ENCODE measurements at regions not wholly inside any gene's neighbourhood (a gene's known extent, or its start where the extent isn't known, plus 50 kb on each side); places are given as distances from the start of the nearest gene placed in this dataset.

- Histone ChIP-seq H3K9me3 (no peaks in the 10 kb centered on the region), H4K20me1 (no peaks in the 10 kb centered on the region), H3K27ac (no peak overlapping the region), H3K4me1 (no peaks in the 10 kb centered on the region), H3K4me3 (no peak overlapping the region), H3K27me3 (peaks cover 65% of the 10 kb centered on the region), H3K36me3 (no peaks in the 10 kb centered on the region), H3K9ac (no peak overlapping the region), H3K4me2 (no peak overlapping the region)
- TF ChIP-seq Cebpa-rat (IDR thresholded peaks at IDR 0.05) = no peak
Observed at GRCh38 chrX:10707773-10708172, 87.4 kb upstream of the MID1 start.

GRCh38 chrX:10709276-10709675 is 88.9 kb upstream of the MID1 start:
- Histone ChIP-seq H3K4me2 (no peak overlapping the region), H3K9me3 (0 out of 2 replicates have a peak, but pooled peaks cover 3% of the 10 kb centered on the region), H3K9ac (no peak overlapping the region), H3K4me1 (no peaks in the 10 kb centered on the region), H4K20me1 (no peaks in the 10 kb centered on the region), H3K36me3 (no peaks in the 10 kb centered on the region), H3K27ac (no peak overlapping the region), H3K4me3 (no peak overlapping the region), H3K27me3 (peaks cover 73% of the 10 kb centered on the region)
- no peak for TF ChIP-seq Cebpa-rat (IDR thresholded peaks at IDR 0.05)

GRCh38 chrX:10714531-10714930 is 94.1 kb upstream of the MID1 start:
- no peaks in the 10 kb centered on the region for H3K4me1 ChIP-seq
- H3K4me2 ChIP-seq = no peak overlapping the region
- no peak overlapping the region for H3K27ac ChIP-seq
- no peak overlapping the region for H3K4me3 ChIP-seq
- no peaks in the 10 kb centered on the region for H4K20me1 ChIP-seq
- H3K27me3 ChIP-seq = peaks cover 58% of the 10 kb centered on the region
- TF ChIP-seq Cebpa-rat (IDR thresholded peaks at IDR 0.05) = no peak
- peaks cover 10% of the 10 kb centered on the region; the same call in 1 of the 2 replicates for H3K9me3 ChIP-seq
- H3K9ac ChIP-seq = no peak overlapping the region
- H3K36me3 ChIP-seq = no peaks in the 10 kb centered on the region

GRCh38 chrX:10722851-10723250 is 102.5 kb upstream of the MID1 start:
- Histone ChIP-seq H3K36me3 (no peaks in the 10 kb centered on the region), H3K4me1 (no peaks in the 10 kb centered on the region), H3K27me3 (peaks cover 64% of the 10 kb centered on the region), H3K4me2 (no peak overlapping the region), H4K20me1 (no peaks in the 10 kb centered on the region), H3K4me3 (no peak overlapping the region), H3K9ac (no peak overlapping the region), H3K9me3 (no peaks in the 10 kb centered on the region), H3K27ac (no peak overlapping the region)
- no peak for TF ChIP-seq Cebpa-rat (IDR thresholded peaks at IDR 0.05)

GRCh38 chrX:10725071-10725470 is 104.7 kb upstream of the MID1 start:
- Histone ChIP-seq H3K4me2 (no peak overlapping the region), H3K4me3 (no peak overlapping the region), H3K27ac (no peak overlapping the region), H3K4me1 (no peaks in the 10 kb centered on the region), H3K9ac (no peak overlapping the region), H4K20me1 (no peaks in the 10 kb centered on the region), H3K36me3 (no peaks in the 10 kb centered on the region), H3K9me3 (no peaks in the 10 kb centered on the region), H3K27me3 (peaks cover 83% of the 10 kb centered on the region)
- TF ChIP-seq Cebpa-rat (IDR thresholded peaks at IDR 0.05) = no peak

GRCh38 chrX:10726647-10727046 is 106.3 kb upstream of the MID1 start:
- H3K27me3 ChIP-seq = peaks cover 86% of the 10 kb centered on the region
- no peak for TF ChIP-seq Cebpa-rat (IDR thresholded peaks at IDR 0.05)
- no peaks in the 10 kb centered on the region for H4K20me1 ChIP-seq
- H3K9me3 ChIP-seq = no peaks in the 10 kb centered on the region
- H3K27ac ChIP-seq = no peak overlapping the region
- no peaks in the 10 kb centered on the region for H3K4me1 ChIP-seq
- no peak overlapping the region for H3K9ac ChIP-seq
- no peak overlapping the region for H3K4me2 ChIP-seq
- no peak overlapping the region for H3K4me3 ChIP-seq
- H3K36me3 ChIP-seq = no peaks in the 10 kb centered on the region

- Histone ChIP-seq H3K36me3 (no peaks in the 10 kb centered on the region), H3K9me3 (no peaks in the 10 kb centered on the region), H3K27ac (no peak overlapping the region), H3K27me3 (peaks cover 79% of the 10 kb centered on the region), H3K4me1 (no peaks in the 10 kb centered on the region), H3K9ac (no peak overlapping the region), H3K4me3 (no peak overlapping the region), H4K20me1 (no peaks in the 10 kb centered on the region), H3K4me2 (no peak overlapping the region)
- TF ChIP-seq Cebpa-rat (IDR thresholded peaks at IDR 0.05) = no peak
Observed at GRCh38 chrX:10728806-10729389, 108.5 kb upstream of the MID1 start.

- H3K9ac ChIP-seq = no peak overlapping the region
- no peak overlapping the region for H3K4me2 ChIP-seq
- H3K9me3 ChIP-seq = no peaks in the 10 kb centered on the region
- H4K20me1 ChIP-seq = no peaks in the 10 kb centered on the region; the same call in 1 of the 2 replicates
- H3K4me3 ChIP-seq = no peak overlapping the region
- no peaks in the 10 kb centered on the region for H3K36me3 ChIP-seq
- peaks cover 96% of the 10 kb centered on the region for H3K27me3 ChIP-seq
- H3K27ac ChIP-seq = no peak overlapping the region
- no peaks in the 10 kb centered on the region for H3K4me1 ChIP-seq
- TF ChIP-seq Cebpa-rat (IDR thresholded peaks at IDR 0.05) = no peak
Observed at GRCh38 chrX:10739426-10739825, 119.0 kb upstream of the MID1 start.

- no peaks in the 10 kb centered on the region; the same call in 1 of the 2 replicates for H4K20me1 ChIP-seq
- no peak overlapping the region for H3K4me3 ChIP-seq
- no peaks in the 10 kb centered on the region for H3K36me3 ChIP-seq
- no peak overlapping the region for H3K9ac ChIP-seq
- H3K27me3 ChIP-seq = peaks cover 98% of the 10 kb centered on the region
- no peaks in the 10 kb centered on the region for H3K4me1 ChIP-seq
- H3K27ac ChIP-seq = no peak overlapping the region
- H3K9me3 ChIP-seq = no peaks in the 10 kb centered on the region
- H3K4me2 ChIP-seq = no peak overlapping the region
- TF ChIP-seq Cebpa-rat (IDR thresholded peaks at IDR 0.05) = no peak
Observed at GRCh38 chrX:10741003-10741402, 120.6 kb upstream of the MID1 start.

GRCh38 chrX:10741550-10741949 is 121.2 kb upstream of the MID1 start:
- Histone ChIP-seq H3K4me1 (no peaks in the 10 kb centered on the region), H3K27me3 (peaks cover 97% of the 10 kb centered on the region), H3K9me3 (no peaks in the 10 kb centered on the region), H3K36me3 (no peaks in the 10 kb centered on the region), H3K9ac (no peak overlapping the region), H3K4me3 (no peak overlapping the region), H3K27ac (no peak overlapping the region), H4K20me1 (no peaks in the 10 kb centered on the region; the same call in 1 of the 2 replicates), H3K4me2 (no peak overlapping the region)
- no peak for TF ChIP-seq Cebpa-rat (IDR thresholded peaks at IDR 0.05)

GRCh38 chrX:10743476-10743875 is 123.1 kb upstream of the MID1 start:
- no peak for TF ChIP-seq Cebpa-rat (IDR thresholded peaks at IDR 0.05)
- Histone ChIP-seq H3K36me3 (no peaks in the 10 kb centered on the region), H3K27me3 (peaks cover 97% of the 10 kb centered on the region), H3K9me3 (no peaks in the 10 kb centered on the region), H4K20me1 (no peaks in the 10 kb centered on the region; the same call in 1 of the 2 replicates), H3K9ac (no peak overlapping the region), H3K4me1 (no peaks in the 10 kb centered on the region), H3K4me2 (no peak overlapping the region), H3K4me3 (no peak overlapping the region), H3K27ac (no peak overlapping the region)

Measured in BLaER1 (cell line).